ACC112 (cell line): ENCODE measurements at regions not wholly inside any gene's neighbourhood (a gene's known extent, or its start where the extent isn't known, plus 50 kb on each side); places are given as distances from the start of the nearest gene placed in this dataset.
A peak's percentile ranks its signal among the peaks of the same experiment; 100 is the strongest.
"Not testable (repeated sequence)": the region's sequence is repeated elsewhere in the genome, so short reads cannot be mapped to it uniquely, and the experiment has no call there.

Experiments
- H2AFZ ChIP-seq: fragments of 200-600 bp; sonication (generic); one replicate; pipeline ENCODE4 v1.6.0; 2017; ENCODE audit warnings: antibody characterized with exemption, low read length; ENCODE audit not compliant: unreplicated experiment
- H3K27ac ChIP-seq: fragments of 200-600 bp; sonication (generic); 2 replicates; pipeline ENCODE4 v1.5.1; 2014; ENCODE audit warnings: low read depth, mild to moderate bottlenecking, antibody characterized with exemption, low read length, moderate library complexity
- H3K27me3 ChIP-seq: fragments of 200-600 bp; sonication (generic); 2 replicates; pipeline ENCODE4 v1.6.1; 2014; ENCODE audit warnings: mild to moderate bottlenecking, antibody characterized with exemption, low read length, moderate library complexity, mixed read lengths; ENCODE audit not compliant: insufficient read depth
- H3K36me3 ChIP-seq: fragments of 200-600 bp; sonication (generic); 2 replicates; pipeline ENCODE4 v1.6.1; 2016; ENCODE audit warnings: mild to moderate bottlenecking, antibody characterized with exemption, low read length, moderate library complexity, mixed read lengths; ENCODE audit not compliant: insufficient read depth
- H3K4me1 ChIP-seq: fragments of 200-600 bp; sonication (generic); one replicate; pipeline ENCODE4 v1.6.1; 2016; ENCODE audit warnings: low read length, mixed read lengths; ENCODE audit not compliant: insufficient read depth, unreplicated experiment, control insufficient read depth
- H3K4me3 ChIP-seq: fragments of 200-600 bp; sonication (generic); 2 replicates; pipeline ENCODE4 v1.5.1; 2014; ENCODE audit warnings: mild to moderate bottlenecking, low read depth, low read length
- H3K79me2 ChIP-seq: fragments of 200-600 bp; sonication (generic); one replicate; pipeline ENCODE4 v1.6.0; 2016; ENCODE audit warnings: low read length; ENCODE audit not compliant: control insufficient read depth, unreplicated experiment, insufficient read depth

DNA sequence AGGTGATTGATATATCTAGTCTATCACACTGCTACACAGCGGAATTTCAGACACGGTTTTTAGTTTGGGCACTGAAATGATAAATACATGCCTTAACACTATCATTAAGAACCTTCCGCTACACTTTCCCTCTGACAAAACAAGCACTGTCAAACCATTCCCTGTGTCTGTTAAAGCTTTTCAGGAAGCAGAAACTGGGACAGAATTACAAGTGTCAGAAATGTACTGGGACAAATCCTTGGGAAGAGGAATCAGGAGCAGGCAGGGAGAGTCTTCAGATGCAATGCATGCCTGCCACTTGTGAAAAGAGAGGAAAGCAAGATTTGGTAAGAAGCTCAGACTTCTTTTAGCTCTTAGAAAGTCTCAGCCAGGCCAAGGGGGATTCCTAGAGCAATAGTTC, 196.8 kb upstream of the PTPRZ1 start:
- no peak overlapping the region for H3K4me3 ChIP-seq
- no peaks in the 10 kb centered on the region for H3K36me3 ChIP-seq
- no peaks in the 10 kb centered on the region for H3K4me1 ChIP-seq
- no peak overlapping the region for H3K27ac ChIP-seq
- H2AFZ ChIP-seq = no peak overlapping the region
- H3K27me3 ChIP-seq = peaks cover 23% of the 10 kb centered on the region
- no peaks in the 10 kb centered on the region for H3K79me2 ChIP-seq

GRCh38 chr7:121674455-121674854, 198.5 kb upstream of the PTPRZ1 start:
- H2AFZ ChIP-seq, H3K79me2 ChIP-seq, H3K27ac ChIP-seq, H3K4me3 ChIP-seq, H3K36me3 ChIP-seq, H3K4me1 ChIP-seq: not testable (repeated sequence)
- H3K27me3 ChIP-seq = peaks cover 23% of the 10 kb centered on the region

DNA sequence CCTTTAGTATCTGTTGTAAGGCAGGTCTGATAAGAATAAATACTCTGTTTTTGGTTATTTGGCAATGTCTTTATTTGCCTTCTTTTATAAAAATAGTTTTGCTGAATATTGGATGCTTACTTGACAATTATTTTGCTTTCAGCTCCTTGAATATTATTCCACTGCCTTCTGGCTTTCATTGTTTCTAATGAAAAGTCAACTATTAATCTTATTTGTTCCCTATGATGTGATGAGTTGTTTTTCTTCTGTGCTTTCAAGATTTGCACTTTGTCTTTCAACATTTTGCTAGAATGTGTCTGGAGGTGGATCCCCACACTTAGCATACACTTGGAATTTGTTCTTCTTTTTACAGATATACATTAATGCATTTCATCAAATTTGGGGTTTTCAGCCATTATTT, 203.8 kb upstream of the PTPRZ1 start:
- Histone ChIP-seq H3K79me2 (no peaks in the 10 kb centered on the region), H3K4me1 (peaks cover 4% of the 10 kb centered on the region), H3K4me3 (no peak overlapping the region), H3K36me3 (no peaks in the 10 kb centered on the region), H2AFZ (no peak overlapping the region), H3K27ac (no peak overlapping the region), H3K27me3 (no peaks in the 10 kb centered on the region)

GRCh38 chr7:121666306-121666705, 206.7 kb upstream of the PTPRZ1 start:
- Histone ChIP-seq H3K27ac (no peak overlapping the region), H3K27me3 (no peaks in the 10 kb centered on the region), H2AFZ (no peak overlapping the region), H3K4me3 (no peak overlapping the region), H3K4me1 (peaks cover 4% of the 10 kb centered on the region), H3K36me3 (no peaks in the 10 kb centered on the region), H3K79me2 (no peaks in the 10 kb centered on the region)

DNA sequence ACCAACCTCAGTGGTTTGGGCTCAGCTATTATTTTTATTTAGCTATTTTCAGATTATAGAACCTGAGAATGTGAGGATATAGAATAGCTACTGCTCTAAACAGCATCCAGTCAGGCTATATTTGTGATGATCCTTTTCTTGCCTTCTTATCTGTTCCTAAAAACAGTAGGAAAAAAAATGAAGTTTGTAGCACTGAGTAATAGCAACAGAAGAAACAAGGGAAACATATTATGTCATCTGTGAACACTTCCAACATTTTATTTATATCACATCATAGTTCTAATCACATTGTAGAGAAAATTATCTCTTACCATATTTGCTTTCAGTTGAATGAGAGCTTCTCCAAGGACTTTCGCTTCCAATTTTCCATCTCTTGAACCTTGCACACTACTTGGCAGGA, 229.6 kb upstream of the PTPRZ1 start:
- Histone ChIP-seq H3K4me1 (no peaks in the 10 kb centered on the region), H3K79me2 (no peaks in the 10 kb centered on the region), H3K4me3 (no peak overlapping the region), H3K27me3 (0 out of 2 replicates have a peak, but pooled peaks cover 4% of the 10 kb centered on the region), H3K36me3 (no peaks in the 10 kb centered on the region), H3K27ac (no peak overlapping the region), H2AFZ (no peak overlapping the region)

DNA sequence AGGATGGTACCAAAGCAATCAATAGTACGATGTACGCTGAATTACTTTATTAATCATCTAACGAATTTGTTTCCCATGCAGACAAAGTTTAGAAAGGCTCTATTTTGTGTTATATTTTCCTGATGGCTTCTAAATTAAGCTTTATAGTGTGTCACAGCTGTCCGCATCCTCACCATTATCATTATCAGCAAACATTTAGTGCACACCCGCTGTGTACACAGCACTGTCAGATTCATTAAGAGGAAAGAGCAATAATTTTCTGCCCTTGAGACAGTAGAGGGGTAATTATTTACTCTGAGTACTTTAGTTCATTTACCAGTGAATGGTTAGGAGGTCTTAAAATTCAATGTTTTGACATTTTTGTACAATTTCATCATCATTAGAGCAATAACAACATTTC, 233.3 kb upstream of the PTPRZ1 start:
- Histone ChIP-seq H3K27me3 (no peaks in the 10 kb centered on the region), H3K79me2 (no peaks in the 10 kb centered on the region), H3K4me3 (no peak overlapping the region), H3K27ac (no peak overlapping the region), H2AFZ (no peak overlapping the region), H3K4me1 (no peaks in the 10 kb centered on the region), H3K36me3 (no peaks in the 10 kb centered on the region)

GRCh38 chr7:121638286-121638685, 234.7 kb upstream of the PTPRZ1 start:
- H3K27me3 ChIP-seq = no peaks in the 10 kb centered on the region
- no peaks in the 10 kb centered on the region for H3K79me2 ChIP-seq
- H2AFZ ChIP-seq = no peak overlapping the region
- H3K4me3 ChIP-seq = no peak overlapping the region
- H3K27ac ChIP-seq = no peak overlapping the region
- no peaks in the 10 kb centered on the region for H3K4me1 ChIP-seq
- H3K36me3 ChIP-seq = no peaks in the 10 kb centered on the region

DNA sequence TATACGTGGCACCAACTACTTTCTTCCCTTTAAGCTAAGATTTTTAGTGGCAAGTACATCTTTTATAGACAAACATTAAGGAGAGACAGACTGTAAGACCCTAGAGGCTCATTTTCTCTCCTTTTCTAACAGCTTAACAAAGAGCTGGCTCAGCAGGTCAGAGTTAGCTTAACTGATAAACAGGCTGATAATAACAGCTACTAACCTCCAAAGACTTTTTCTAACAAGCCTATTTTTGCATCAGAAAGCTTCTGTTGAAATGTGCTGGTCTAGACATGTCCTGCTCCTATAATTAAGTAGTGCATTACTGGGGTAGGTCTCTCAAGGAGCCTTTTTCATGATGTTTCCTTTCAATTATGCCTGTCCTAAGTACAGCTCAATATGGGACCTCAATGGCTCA, 238.2 kb upstream of the FAM3C start:
- H3K27me3 ChIP-seq = no peaks in the 10 kb centered on the region
- no peaks in the 10 kb centered on the region for H3K79me2 ChIP-seq
- no peak overlapping the region for H3K4me3 ChIP-seq
- no peaks in the 10 kb centered on the region for H3K36me3 ChIP-seq
- H3K27ac ChIP-seq = no peak overlapping the region
- H3K4me1 ChIP-seq = no peaks in the 10 kb centered on the region
- no peak overlapping the region for H2AFZ ChIP-seq

DNA sequence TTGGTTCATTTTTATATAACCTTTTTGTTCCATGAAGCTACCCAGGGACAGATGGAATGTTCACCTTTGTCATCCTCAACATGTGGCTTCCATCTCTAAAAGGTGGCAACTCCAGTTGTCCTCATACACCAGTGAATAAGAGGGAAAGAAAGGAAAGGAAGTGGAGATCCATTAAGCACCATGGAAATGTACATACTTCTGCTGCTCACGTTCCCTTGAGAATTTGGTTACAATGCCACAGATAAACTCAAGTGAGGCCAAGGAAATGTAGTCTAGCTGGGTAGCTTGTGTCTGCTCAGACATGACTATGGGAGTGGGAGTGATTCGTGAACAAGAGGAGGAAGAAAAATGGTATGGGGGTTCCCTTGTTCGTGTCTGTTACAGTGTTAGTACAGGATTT, 237.1 kb upstream of the FAM3C start:
- H3K4me1 ChIP-seq = no peaks in the 10 kb centered on the region
- no peaks in the 10 kb centered on the region for H3K79me2 ChIP-seq
- H3K27me3 ChIP-seq = no peaks in the 10 kb centered on the region
- H3K27ac ChIP-seq = no peak overlapping the region
- H3K36me3 ChIP-seq = no peaks in the 10 kb centered on the region
- no peak overlapping the region for H2AFZ ChIP-seq
- no peak overlapping the region for H3K4me3 ChIP-seq

- Histone ChIP-seq H3K27ac (no peak overlapping the region), H3K4me1 (peaks cover 3% of the 10 kb centered on the region), H2AFZ (no peak overlapping the region), H3K27me3 (no peaks in the 10 kb centered on the region), H3K36me3 (no peaks in the 10 kb centered on the region), H3K79me2 (no peaks in the 10 kb centered on the region), H3K4me3 (no peak overlapping the region)
Observed at GRCh38 chr7:121624958-121625357, 228.8 kb upstream of the FAM3C start.

DNA sequence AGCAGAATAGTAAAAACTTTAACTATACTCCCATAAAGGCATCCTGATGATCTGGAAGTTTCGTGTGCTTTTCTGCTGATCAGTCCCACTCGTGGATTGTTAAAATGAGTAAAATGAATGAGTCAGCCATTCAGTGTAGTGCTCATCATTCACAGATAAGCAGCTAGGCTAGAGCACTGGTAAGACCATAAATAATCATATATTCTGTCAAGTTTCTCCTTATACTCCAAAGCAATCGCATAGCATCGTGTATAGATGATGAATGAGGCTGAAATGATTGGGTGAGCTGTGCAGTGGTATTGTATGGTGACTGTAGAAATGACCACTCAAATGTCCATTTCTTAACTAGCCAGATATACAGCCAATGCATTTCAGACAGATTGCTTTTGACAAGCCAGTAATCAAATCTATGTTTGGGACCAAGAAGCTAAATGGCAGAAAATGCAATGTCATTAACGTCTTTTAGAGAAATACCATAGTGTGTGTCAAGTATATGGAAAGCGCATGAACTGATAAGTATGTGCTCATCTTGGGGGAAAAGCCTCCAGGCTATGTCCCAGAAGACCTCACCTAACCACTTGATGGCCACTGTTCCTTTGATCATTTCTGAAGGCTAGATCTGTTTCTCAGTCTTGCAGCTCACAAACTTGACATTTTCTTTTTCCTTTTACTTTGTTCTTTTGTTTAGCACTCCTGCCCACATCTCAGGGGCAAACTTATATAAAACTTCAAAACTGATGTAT, 227.2 kb upstream of the FAM3C start:
- Histone ChIP-seq H3K27ac (no peak overlapping the region), H2AFZ (peak overlapping the region; percentile 82), H3K27me3 (no peaks in the 10 kb centered on the region), H3K4me1 (peaks cover 3% of the 10 kb centered on the region), H3K36me3 (no peaks in the 10 kb centered on the region), H3K4me3 (no peak overlapping the region), H3K79me2 (no peaks in the 10 kb centered on the region)
